WI38 (cell line): ENCODE measurements at regions not wholly inside any gene's neighbourhood (a gene's known extent, or its start where the extent isn't known, plus 50 kb on each side); places are given as distances from the start of the nearest gene placed in this dataset.

ENCODE experiments used
- H3K4me3 ChIP-seq: 2 replicates; pipeline ENCODE4 v1.5.1; 2011; ENCODE audit warnings: low read depth, mild to moderate bottlenecking, control low read depth, low read length
- TF ChIP-seq, protein P1 (sequence below): IDR thresholded peaks from 2 replicates; pipeline ENCODE4 v1.5.1; 2012; ENCODE audit warnings: low read depth, mild to moderate bottlenecking, control low read depth, low read length

DNA sequence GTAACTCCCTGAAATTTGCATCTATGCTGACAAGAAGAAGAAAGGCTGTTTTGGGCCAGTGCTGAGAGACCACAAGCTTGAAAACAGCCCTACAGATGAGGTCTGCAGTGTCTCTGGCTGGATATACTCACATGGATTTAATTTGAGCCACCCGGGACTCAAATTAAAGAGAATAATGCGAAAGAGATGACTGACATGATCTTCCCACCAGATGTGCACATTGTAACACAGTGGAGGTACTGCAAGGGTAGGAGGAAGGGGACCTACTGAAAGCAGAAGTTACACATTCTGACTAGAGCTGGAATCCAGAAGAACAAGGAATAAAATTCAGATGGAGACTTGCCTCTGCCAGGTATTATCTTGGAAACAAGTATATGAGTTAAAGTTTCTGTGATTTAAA lies 728.3 kb upstream of the SGO1 start:
- TF ChIP-seq, protein P1, sequence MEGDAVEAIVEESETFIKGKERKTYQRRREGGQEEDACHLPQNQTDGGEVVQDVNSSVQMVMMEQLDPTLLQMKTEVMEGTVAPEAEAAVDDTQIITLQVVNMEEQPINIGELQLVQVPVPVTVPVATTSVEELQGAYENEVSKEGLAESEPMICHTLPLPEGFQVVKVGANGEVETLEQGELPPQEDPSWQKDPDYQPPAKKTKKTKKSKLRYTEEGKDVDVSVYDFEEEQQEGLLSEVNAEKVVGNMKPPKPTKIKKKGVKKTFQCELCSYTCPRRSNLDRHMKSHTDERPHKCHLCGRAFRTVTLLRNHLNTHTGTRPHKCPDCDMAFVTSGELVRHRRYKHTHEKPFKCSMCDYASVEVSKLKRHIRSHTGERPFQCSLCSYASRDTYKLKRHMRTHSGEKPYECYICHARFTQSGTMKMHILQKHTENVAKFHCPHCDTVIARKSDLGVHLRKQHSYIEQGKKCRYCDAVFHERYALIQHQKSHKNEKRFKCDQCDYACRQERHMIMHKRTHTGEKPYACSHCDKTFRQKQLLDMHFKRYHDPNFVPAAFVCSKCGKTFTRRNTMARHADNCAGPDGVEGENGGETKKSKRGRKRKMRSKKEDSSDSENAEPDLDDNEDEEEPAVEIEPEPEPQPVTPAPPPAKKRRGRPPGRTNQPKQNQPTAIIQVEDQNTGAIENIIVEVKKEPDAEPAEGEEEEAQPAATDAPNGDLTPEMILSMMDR: no peak
- H3K4me3 ChIP-seq: no peak overlapping the region

DNA sequence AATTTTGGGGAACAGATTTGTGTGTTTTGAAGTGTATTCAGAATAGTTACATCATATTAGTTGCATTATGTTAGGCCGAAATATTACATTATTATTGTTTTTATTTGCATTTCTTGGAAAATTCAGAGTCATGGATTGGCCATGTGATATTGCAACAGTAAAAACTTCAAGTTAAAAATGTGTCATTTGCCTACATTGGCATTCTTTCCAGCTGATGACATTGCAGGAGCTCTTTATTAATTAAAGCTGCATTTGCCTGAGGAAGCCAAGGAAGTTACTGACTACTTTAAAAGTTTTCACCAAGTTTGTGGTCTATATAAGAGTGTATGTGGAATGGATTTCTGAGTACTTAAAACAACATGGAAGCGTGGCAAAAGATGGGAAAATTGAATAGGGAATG lies 726.4 kb upstream of the SGO1 start:
- TF ChIP-seq, protein P1: no peak
- no peak overlapping the region for H3K4me3 ChIP-seq

DNA sequence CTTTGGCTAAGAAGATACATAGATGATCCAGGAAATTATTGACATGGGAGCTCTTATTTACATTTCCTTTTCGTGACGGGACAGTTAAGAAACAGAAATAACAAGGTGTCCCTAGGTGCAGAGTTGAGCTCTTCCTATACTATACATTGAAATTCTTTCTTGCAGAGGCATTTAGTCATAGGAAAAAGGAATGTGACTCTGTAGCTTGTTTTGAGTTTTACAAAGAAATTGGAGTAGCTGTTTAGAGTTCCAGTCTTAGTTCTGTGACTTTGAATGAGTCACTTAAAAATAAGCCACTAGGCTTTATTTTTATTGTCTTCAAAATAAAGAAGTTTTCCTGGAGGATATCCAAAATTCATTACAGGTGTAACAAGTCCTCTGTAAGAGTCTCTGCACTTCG lies 723.5 kb upstream of the SGO1 start:
- TF ChIP-seq, protein P1: no peak
- no peak overlapping the region for H3K4me3 ChIP-seq

DNA sequence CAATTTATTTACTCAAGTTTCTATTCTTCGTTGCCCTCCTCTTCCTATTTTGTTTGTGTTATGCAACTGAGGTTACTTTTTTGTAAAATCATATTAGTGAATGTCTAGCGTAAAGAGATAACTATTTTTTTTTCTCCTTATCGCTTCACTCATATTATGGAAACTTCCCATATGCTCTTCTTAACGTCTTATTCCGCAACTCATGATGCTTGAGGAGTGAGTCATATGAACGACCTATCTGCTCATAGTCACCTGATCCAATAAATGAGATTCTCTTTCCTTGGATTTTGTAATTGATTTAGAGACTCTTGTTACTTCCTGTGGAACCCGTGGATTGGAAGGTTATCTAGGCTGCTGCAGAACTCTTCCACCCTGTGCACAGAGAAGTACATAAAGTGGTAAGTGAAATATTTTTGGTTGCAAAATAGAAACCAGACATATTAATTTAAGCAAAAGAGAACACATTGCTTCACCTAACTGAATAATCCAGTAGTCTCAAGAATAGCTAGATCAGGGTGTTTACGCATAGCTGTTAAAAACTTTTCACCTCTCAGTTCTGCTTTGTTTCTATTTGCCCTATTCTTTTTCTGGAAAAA lies 719.3 kb upstream of the SGO1 start:
- no peak overlapping the region for H3K4me3 ChIP-seq
- TF ChIP-seq, protein P1: no peak

DNA sequence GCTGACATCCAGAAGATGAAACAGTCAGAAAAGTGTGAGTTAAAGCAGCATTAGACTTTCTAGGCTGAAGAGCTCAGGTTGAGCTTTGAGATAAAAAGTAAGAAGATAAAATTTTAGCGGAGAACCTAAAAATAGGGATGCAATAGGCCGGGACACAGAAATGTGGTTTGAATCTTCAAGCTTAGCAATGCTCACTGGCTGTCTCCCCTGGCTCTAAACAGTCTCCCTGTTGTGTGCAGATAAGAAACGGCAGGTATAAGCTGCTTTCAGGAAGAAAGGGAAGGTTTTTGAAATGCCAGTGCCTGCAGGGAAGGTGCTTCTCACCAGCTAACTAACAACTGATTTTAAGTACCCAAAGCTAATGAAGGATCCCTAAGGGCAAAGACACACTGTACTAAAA lies 718.7 kb upstream of the SGO1 start:
- H3K4me3 ChIP-seq: no peak overlapping the region
- TF ChIP-seq, protein P1: no peak

DNA sequence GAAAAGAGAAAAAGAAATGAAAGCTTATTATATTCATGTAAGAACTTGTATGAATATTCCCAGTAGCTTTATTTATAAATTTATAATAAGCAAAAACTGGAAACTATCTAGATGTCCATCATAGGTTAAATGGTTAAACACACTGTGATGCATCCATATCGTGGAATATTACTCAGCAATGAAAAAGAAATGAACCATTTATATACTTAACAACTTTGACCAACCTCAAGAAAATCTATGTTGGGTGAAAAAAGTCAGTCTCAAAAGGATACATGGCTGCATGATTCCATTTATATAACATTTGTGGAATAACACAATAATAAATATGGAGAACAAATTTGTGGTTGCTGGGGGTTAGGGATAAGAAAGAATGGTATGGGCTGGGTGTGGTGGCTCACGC lies 713.0 kb upstream of the SGO1 start:
- TF ChIP-seq, protein P1: no peak
- H3K4me3 ChIP-seq: no peak overlapping the region

DNA sequence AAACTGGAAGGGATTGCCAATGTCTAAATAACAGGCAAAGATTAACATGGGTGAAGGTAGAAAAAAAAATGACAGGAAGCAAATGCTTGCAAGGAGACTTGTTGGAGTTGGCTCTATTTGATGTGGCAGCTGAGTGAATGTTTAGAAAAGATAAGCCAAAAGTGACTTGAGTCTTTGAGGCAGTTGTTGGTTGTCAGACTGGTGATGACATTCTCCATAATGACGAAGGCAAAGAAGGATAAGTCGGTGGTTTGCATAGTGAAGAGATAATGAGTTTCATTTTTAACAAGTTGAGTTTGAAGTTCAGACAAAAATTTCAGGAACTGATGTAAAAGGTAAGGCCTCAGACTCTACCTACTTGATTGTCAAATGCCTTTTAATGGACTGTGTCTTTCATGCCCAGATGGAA lies 704.1 kb upstream of the SGO1 start:
- TF ChIP-seq, protein P1: no peak
- H3K4me3 ChIP-seq: no peak overlapping the region
